NCI-H82 treated with DMSO at 0.1 percent for 48 hours (cell line): ENCODE measurements at regions not wholly inside any gene's neighbourhood (a gene's known extent, or its start where the extent isn't known, plus 50 kb on each side); places are given as distances from the start of the nearest gene placed in this dataset.
"Not testable (repeated sequence)": the region's sequence is repeated elsewhere in the genome, so short reads cannot be mapped to it uniquely, and the experiment has no call there.

Source experiments
- DNase-seq: peaks from one replicate; lab custom pipeline; 2025; ENCODE audit not compliant: unreplicated experiment; lab: John Stamatoyannopoulos, UW

DNA sequence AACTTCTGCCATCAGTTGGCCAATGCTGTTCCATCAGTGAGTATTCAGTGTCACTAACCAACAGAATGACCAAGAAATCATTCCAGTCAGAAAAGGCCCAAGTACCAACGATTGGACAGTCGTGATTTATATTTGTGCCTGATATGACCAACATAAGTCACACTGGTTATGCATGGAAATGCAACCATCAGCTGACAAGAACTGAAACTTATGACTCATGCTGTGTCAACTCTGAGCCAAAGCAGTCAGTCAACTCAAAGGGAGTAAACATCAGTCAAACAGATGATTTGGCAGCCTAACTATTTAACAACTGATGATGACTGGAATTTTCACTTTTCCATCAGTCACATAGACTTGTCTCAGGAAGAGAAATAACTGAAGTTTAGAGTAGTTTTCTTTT, 142.4 kb downstream of the ANXA2 start:
- DNase-seq: no peak

- DNase-seq: no peak
Observed at GRCh38 chr15:60257591-60258159, 140.1 kb downstream of the ANXA2 start.

DNA sequence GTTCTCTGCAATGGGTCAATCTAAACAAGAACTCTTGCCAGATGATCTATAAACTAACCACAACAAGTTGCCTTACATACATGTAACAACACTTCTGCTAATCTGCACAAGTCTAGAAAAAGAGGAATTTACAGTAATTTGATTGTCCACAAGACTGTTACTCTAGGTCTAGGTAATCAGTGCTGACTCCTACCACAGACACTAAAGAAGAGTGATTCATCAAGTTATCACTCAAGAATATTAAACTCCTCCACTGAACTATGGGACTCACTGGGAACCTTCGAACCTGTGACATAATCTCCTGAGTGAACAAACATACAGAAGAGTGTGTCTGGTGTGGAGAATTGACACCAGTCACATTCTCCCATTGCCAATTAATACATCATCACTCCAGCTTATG, 138.3 kb downstream of the ANXA2 start:
- no peak for DNase-seq

DNA sequence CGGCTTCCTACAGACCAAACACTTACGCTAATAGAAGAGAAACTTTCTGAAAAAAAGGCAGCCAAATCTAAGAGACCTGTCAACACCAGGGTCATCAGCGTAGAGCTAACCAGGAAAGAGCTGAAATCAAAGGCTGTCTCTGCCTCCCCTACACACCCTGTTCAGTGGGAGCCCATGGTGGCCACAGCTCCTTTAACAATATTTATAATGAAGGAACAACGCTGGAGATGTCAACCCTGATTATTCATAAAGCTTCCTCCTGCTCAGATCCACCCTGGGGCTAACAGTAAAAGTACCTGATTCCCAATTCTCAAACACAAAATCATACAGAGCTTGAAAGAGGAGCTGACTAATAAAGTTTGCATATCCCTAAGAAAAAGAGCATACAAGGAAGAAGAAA, 133.7 kb downstream of the ANXA2 start:
- no peak for DNase-seq

GRCh38 chr15:60264566-60264965, 133.2 kb downstream of the ANXA2 start:
- DNase-seq: no peak

GRCh38 chr15:60265057-60265456, 132.7 kb downstream of the ANXA2 start:
- no peak for DNase-seq

GRCh38 chr15:60272623-60273022, 125.2 kb downstream of the ANXA2 start:
- DNase-seq: no peak

DNA sequence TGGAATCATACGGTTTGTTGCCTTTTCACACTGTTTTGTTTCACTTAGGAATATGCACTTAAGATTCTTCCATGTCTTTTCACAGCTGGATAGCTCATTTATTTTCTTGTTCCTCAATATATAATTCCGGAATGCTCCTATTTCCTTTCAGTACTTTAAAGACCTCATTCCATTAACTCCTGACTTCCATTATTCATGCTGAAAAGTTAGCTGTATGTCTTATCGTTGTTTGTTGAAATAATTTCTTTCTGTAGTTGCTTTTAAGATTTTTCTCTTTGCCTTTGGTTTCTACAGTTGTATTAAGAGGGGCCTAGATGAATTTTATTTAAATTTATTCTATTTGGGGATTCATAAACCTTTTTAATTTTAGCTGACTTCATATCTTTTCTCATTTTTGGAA, 122.2 kb downstream of the ANXA2 start:
- DNase-seq: no peak

GRCh38 chr15:60278879-60279278, 118.9 kb downstream of the ANXA2 start:
- DNase-seq: no peak

DNA sequence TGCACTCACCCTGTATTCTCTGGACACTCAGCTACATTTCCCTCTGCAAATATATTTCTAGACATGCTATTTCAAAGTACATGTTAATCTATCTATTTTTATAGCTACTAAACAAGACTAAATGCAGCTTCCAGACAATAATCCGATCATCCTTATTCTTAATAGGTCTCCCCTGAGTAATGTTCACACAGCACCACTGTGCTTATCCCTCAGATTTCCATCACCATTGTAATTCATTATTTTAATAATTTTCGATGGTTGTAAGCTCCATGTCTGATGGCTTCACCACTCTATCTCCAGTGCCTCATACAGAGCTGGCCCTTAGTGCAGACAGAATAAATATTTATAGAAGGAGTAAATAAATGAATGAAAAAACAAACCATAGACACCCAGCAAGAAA, 117.5 kb downstream of the ANXA2 start:
- peak; percentile 58 for DNase-seq

GRCh38 chr15:60283936-60284335, 113.8 kb downstream of the ANXA2 start:
- no peak for DNase-seq

- DNase-seq: not testable (repeated sequence)
Observed at GRCh38 chr15:60295901-60296300, 101.9 kb downstream of the ANXA2 start.

GRCh38 chr15:60297047-60297446, 100.7 kb downstream of the ANXA2 start:
- DNase-seq: no peak
